Ovary (tissue), 3 donors: ENCODE measurements at regions not wholly inside any gene's neighbourhood (a gene's known extent, or its start where the extent isn't known, plus 50 kb on each side); places are given as distances from the start of the nearest gene placed in this dataset.

Source experiments
- CTCF ChIP-seq, 3 donors: fragments of 450-650 bp in 2 of 3; fragments of 200-600 bp in 1 of 3; IDR thresholded peaks; one replicate each; pipeline versions ENCODE4 v1.5.1 to v1.8.0; 2016 to 2022; ENCODE audit warnings: antibody characterized with exemption in 3 of 3, mild to moderate bottlenecking in 1 of 3
- POLR2A ChIP-seq: fragments of 450-650 bp; IDR thresholded peaks from one replicate; pipeline ENCODE4 v1.6.1; 2017; ENCODE audit warnings: antibody characterized with exemption, mild to moderate bottlenecking, moderate library complexity
- donor health status: DM: no; HTN: no; CAD: no.

DNA sequence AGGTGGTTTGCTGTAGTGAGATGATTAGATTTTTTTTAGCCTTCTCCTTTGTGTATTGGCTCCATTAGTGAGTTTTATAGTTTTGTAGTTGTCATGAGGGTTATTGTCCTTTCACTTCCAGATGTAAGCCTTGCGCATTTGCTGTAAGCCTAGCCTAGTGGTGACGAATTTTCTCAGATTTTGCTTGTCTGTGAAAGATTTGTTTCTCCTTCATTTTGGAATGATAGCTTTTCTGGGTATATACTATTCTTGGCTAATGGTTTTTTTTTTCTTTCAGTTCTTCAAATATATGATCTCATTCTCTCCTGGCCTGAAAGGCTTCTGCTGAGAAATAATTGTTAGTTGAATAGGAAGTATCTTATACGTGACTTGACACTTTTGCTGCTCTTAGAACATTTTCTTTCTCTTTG lies 166.5 kb upstream of the THRB start:
- TF ChIP-seq POLR2A (no peak), CTCF (IDR thresholded peaks at IDR 0.05) (no peak)
